Pancreas (tissue), 10 donors: ENCODE measurements at regions not wholly inside any gene's neighbourhood (a gene's known extent, or its start where the extent isn't known, plus 50 kb on each side); places are given as distances from the start of the nearest gene placed in this dataset.

Experiments used
- ATAC-seq, 4 donors: fragments of 200-7000 bp; cut with Tn5 transposase; one replicate each; pipeline versions ENCODE4 v1.8.0 to v1.9.1; 2020; ENCODE audit warnings: mild to moderate bottlenecking in 4 of 4, moderate library complexity in 4 of 4
- DNase-seq, 6 donors: peaks; one replicate each; pipeline ENCODE4 v3.0.0-alpha.2; 2020
- FAIRE-seq: peaks from 2 replicates; lab custom pipeline; 2012; peaks lifted over from hg19 to GRCh38; lab: Jason Lieb, UNC
- H3K27ac ChIP-seq, 4 donors: fragments of 200-600 bp; sonication (generic); 1 replicate in 3 of 4; 2 replicates in 1 of 4; pipeline versions ENCODE4 v1.5.0 to v1.8.0; 2020
- H3K27me3 ChIP-seq, 4 donors: fragments of 200-600 bp; one replicate each; pipeline ENCODE4 v1.8.0; 2021
- H3K36me3 ChIP-seq, 3 donors: fragments of 200-600 bp; sonication (generic) in 1 of 3; one replicate each; pipeline versions ENCODE4 v1.5.0 to v1.8.0; 2020 to 2021
- H3K4me1 ChIP-seq, 3 donors: fragments of 200-600 bp; one replicate each; pipeline ENCODE4 v1.8.0; 2021
- H3K4me3 ChIP-seq, 4 donors: fragments of 200-600 bp; sonication (generic) in 2 of 4; one replicate each; pipeline versions ENCODE4 v1.5.0 to v1.8.0; 2020 to 2021
- H3K9me3 ChIP-seq, 4 donors: fragments of 200-600 bp; one replicate each; pipeline ENCODE4 v1.8.0; 2021
- WGBS, 2 donors: extraction: QIAGEN DNeasy Blood & Tissue Kit; methylation state at CpG; one replicate each; pipeline ENCODE4 v1.1.7; 2013; 5-methylcytosine and 5-hydroxymethylcytosine counted together
- intact Hi-C, 3 donors: fragments of 100-400 bp; cut with DNase I; formaldehyde crosslinking; loops; one replicate each; pipeline versions ENCODE4 v1.11.1 to v1.14.2; 2022
- TF ChIP-seq, protein P1 (sequence below), 4 donors: fragments of 200-600 bp; sonication (generic) in 3 of 4; IDR thresholded peaks; one replicate each; pipeline versions ENCODE4 v1.5.0 to v1.8.0; 2021; ENCODE audit warnings: antibody characterized with exemption in 4 of 4
- donor health status: healthy with polysubstance abuse.
- donor health status: DM: no; HTN: no; CAD: no; lungs with moderate emphysema.
- donor health status: DM: no; HTN: no; CAD: no.
- donor health status: control.
- donor health status: control.
- donor health status: Bipolar disorder and iron deficiency.
- donor health status: DM: yes; HTN: yes; CAD: no.
- donor health status: DM: no; HTN: no; CAD: no.
- donor health status: DM: no; HTN: no; CAD: no.
- donor health status: DM: yes; HTN: yes; CAD: no.

DNA sequence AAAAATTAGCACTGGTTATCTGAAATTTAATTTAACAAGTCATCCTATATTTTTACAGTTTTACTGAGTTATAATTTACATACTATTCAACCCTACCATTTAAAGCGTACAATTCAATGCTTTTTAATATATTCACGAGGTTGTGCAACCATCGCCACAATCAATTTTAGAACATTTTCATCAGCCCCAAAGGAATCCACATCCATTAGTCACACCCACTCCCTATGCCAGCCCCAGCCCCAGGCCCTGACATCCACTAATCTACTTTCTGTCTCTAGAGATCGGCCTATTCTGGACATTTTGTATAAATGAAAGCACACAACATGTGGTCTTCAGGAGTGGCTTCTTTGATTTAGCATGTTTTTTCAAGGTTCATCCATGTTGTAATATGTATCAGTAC is 134.7 kb downstream of the PSMG1 start:
- DNase-seq (no peak), ATAC-seq (no peak), FAIRE-seq (no peak)
- 80 to 87% methylated on average over 4 of the region's 4 CpGs for WGBS, 2 donors
- H3K36me3 ChIP-seq, result no peaks in the 10 kb centered on the region
- intact Hi-C loops, result no loop called here
- no peak overlapping the region for H3K4me3 ChIP-seq
- TF ChIP-seq, protein P1, sequence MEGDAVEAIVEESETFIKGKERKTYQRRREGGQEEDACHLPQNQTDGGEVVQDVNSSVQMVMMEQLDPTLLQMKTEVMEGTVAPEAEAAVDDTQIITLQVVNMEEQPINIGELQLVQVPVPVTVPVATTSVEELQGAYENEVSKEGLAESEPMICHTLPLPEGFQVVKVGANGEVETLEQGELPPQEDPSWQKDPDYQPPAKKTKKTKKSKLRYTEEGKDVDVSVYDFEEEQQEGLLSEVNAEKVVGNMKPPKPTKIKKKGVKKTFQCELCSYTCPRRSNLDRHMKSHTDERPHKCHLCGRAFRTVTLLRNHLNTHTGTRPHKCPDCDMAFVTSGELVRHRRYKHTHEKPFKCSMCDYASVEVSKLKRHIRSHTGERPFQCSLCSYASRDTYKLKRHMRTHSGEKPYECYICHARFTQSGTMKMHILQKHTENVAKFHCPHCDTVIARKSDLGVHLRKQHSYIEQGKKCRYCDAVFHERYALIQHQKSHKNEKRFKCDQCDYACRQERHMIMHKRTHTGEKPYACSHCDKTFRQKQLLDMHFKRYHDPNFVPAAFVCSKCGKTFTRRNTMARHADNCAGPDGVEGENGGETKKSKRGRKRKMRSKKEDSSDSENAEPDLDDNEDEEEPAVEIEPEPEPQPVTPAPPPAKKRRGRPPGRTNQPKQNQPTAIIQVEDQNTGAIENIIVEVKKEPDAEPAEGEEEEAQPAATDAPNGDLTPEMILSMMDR (IDR thresholded peaks at IDR 0.05), result no peak
- H3K27me3 ChIP-seq, result no peaks in the 10 kb centered on the region
- H3K9me3 ChIP-seq, result no peaks in the 10 kb centered on the region
- no peak overlapping the region for H3K27ac ChIP-seq
- no peaks in the 10 kb centered on the region for H3K4me1 ChIP-seq

DNA sequence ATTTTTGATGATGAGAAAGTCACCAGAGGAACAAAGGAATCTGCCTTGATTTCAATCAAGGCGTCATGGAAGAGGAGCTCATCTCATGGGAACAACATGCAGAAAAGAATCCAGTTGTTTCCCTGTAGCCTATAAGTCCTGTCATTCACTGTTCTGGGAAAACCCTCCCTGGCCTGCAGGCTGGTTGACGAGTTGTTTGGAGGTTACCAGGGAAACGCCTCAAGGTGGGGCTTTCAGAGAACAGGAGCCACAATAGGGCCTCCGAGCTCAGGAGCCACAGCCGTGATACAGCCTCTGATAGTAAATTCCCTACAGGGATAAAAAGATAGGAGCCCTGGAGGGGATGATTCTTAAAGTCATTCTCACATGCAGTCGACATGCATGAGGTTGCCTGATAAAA is 135.2 kb downstream of the PSMG1 start:
- Histone ChIP-seq H3K36me3 (no peaks in the 10 kb centered on the region), H3K27ac (no peak overlapping the region), H3K27me3 (no peaks in the 10 kb centered on the region), H3K4me1 (no peaks in the 10 kb centered on the region), H3K9me3 (no peaks in the 10 kb centered on the region), H3K4me3 (no peak overlapping the region)
- 40 to 45% methylated on average over 6 of the region's 6 CpGs for WGBS, 2 donors
- ATAC-seq, result peak in 2 of 4 donors; percentile 53 to 73
- TF ChIP-seq, protein P1 (IDR thresholded peaks at IDR 0.05), result no peak
- intact Hi-C loops, result no loop called here
- FAIRE-seq, result no peak
- DNase-seq, result no peak

DNA sequence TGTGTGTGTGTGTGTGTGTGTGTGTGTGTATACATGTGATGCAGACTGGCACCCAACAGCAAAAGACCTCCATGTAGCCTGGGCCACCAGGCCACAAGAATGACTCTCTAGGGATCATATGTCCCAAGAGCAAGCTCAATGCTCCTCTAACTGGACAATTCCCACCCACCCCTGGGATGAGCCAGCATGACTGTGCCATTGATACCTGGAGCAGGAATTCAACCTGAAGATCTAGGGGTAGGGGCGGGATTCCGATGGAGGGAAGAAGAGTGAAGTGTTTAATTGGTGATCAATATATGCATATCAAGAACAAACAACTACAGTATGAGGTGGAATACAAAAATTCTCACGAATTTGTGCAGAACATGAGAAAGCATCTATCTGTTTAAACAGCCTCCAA is 136.2 kb downstream of the PSMG1 start:
- Histone ChIP-seq H3K36me3 (no peaks in the 10 kb centered on the region), H3K27me3 (no peaks in the 10 kb centered on the region), H3K9me3 (no peaks in the 10 kb centered on the region), H3K4me3 (no peak overlapping the region), H3K27ac (no peak overlapping the region), H3K4me1 (no peaks in the 10 kb centered on the region)
- FAIRE-seq (no peak), DNase-seq (no peak), ATAC-seq (no peak)
- 45 to 58% methylated on average over 3 of the region's 3 CpGs for WGBS, 2 donors
- intact Hi-C loops, result no loop called here
- TF ChIP-seq, protein P1 (IDR thresholded peaks at IDR 0.05), result no peak

DNA sequence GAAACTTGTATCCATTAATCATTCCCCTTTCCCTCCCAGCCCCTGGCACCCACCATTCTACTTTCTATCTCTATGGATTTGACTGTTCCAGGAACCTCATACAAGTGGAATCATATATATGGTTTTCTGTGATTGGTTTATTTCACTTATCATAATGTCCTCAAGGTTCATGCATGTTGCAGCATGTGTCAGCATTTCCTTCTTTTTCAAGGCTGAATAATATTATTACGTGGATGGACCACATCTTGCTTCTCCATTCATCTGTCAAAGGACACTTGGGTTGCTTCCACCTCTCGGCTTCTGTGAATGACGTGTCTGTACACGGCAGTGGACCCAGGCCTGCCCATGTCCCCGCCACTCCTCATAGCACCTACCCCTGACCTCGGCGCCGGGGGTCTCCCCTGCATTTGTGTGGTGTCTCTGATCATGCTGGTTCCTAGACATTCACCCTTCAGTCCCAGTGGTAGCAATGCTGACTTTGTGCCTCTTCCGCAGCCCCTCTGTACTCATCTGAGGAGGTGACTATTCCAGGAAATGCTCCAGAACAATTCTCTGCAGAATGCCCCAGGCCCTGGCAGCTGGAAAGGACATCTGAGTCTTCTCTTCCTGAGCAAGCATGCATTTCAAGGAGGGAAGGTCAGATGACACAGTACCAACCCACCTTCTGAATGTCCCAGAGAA is 136.9 kb downstream of the PSMG1 start:
- no peak for FAIRE-seq

DNA sequence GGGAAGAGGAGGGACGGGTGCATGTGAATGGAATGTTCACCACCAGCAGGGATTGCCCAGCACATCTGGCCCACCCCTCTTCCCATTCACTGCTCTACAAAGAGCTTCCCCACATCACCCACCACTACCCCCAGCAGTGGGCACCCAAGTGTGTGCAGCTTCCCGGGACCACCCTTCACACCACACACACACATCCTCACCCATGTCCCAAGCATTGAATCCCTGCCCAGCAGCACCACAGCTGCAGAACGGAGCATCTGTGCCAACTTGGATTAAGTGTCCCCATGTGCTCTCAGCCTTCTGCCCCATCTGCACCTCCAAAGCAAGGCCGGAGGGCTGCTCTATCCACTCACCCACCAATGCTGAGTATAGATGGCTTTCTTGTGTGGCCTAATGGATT is 141.4 kb downstream of the PSMG1 start:
- no peak for DNase-seq
- H3K4me3 ChIP-seq, result no peak overlapping the region
- no peaks in the 10 kb centered on the region for H3K27me3 ChIP-seq
- WGBS, 2 donors, result 68 to 83% methylated on average over 4 of the region's 4 CpGs
- ATAC-seq, result no peak
- no peak overlapping the region for H3K27ac ChIP-seq
- no peak for FAIRE-seq
- intact Hi-C loops, result no loop called here
- no peaks in the 10 kb centered on the region for H3K36me3 ChIP-seq
- TF ChIP-seq, protein P1 (IDR thresholded peaks at IDR 0.05), result no peak
- no peaks in the 10 kb centered on the region for H3K9me3 ChIP-seq
- no peaks in the 10 kb centered on the region for H3K4me1 ChIP-seq

More for the DNA sequence above, 136.9 kb downstream of the PSMG1 start:
- no peak for ATAC-seq
- intact Hi-C loops, result no loop called here
- H3K9me3 ChIP-seq, result no peaks in the 10 kb centered on the region
- TF ChIP-seq, protein P1 (IDR thresholded peaks at IDR 0.05), result no peak
- H3K36me3 ChIP-seq, result no peaks in the 10 kb centered on the region
- WGBS, 2 donors, result 78 to 86% methylated on average over 9 of the region's 9 CpGs
- no peak overlapping the region for H3K27ac ChIP-seq
- no peak for DNase-seq
- no peak overlapping the region for H3K4me3 ChIP-seq
- no peaks in the 10 kb centered on the region for H3K27me3 ChIP-seq
- no peaks in the 10 kb centered on the region for H3K4me1 ChIP-seq
